Tibial nerve (tissue), 4 donors: ENCODE measurements at regions not wholly inside any gene's neighbourhood (a gene's known extent, or its start where the extent isn't known, plus 50 kb on each side); places are given as distances from the start of the nearest gene placed in this dataset.

Experiments used
- EP300 ChIP-seq, 2 donors: sonication (generic); formaldehyde crosslinking; IDR thresholded peaks; one replicate each; pipeline ENCODE4 v1.6.1; 2017; ENCODE audit warnings: antibody characterized with exemption in 2 of 2, mild to moderate bottlenecking in 1 of 2
- TF ChIP-seq, protein P1 (sequence below), 5 experiments: fragments of 200-600 bp in 3 of 5; fragments of 450-650 bp in 2 of 5; sonication (generic) in 3 of 5; IDR thresholded peaks; one replicate each; pipeline ENCODE4 v1.5.1; 2016 to 2019; ENCODE audit warnings: antibody characterized with exemption in 5 of 5, mild to moderate bottlenecking in 3 of 5, moderate library complexity in 2 of 5

GRCh38 chr9:88805217-88805943 lies 185.9 kb upstream of the S1PR3 start:
- TF ChIP-seq, protein P1, sequence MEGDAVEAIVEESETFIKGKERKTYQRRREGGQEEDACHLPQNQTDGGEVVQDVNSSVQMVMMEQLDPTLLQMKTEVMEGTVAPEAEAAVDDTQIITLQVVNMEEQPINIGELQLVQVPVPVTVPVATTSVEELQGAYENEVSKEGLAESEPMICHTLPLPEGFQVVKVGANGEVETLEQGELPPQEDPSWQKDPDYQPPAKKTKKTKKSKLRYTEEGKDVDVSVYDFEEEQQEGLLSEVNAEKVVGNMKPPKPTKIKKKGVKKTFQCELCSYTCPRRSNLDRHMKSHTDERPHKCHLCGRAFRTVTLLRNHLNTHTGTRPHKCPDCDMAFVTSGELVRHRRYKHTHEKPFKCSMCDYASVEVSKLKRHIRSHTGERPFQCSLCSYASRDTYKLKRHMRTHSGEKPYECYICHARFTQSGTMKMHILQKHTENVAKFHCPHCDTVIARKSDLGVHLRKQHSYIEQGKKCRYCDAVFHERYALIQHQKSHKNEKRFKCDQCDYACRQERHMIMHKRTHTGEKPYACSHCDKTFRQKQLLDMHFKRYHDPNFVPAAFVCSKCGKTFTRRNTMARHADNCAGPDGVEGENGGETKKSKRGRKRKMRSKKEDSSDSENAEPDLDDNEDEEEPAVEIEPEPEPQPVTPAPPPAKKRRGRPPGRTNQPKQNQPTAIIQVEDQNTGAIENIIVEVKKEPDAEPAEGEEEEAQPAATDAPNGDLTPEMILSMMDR (IDR thresholded peaks at IDR 0.05), result no peak
- no peak for TF ChIP-seq EP300 (IDR thresholded peaks at IDR 0.05)
